MCF 10A (cell line): ENCODE measurements at regions not wholly inside any gene's neighbourhood (a gene's known extent, or its start where the extent isn't known, plus 50 kb on each side); places are given as distances from the start of the nearest gene placed in this dataset.

ENCODE experiments used
- BruUV-seq: library from RNA; stranded (reverse); fragments of 400-500 nt; replicated peaks from 2 replicates; lab custom pipeline; 2021; lab: Mats Ljungman, UMichigan
- CTCF ChIA-PET: fragments of 300-600 bp; sonication (Branson Sonifier 250); formaldehyde crosslinking; extraction: SDS; loops from one replicate; lab custom pipeline; 2021; ENCODE audit warnings: antibody characterized with exemption, inconsistent platforms; lab: Yijun Ruan, JAX
- POLR2A ChIA-PET: fragments of 300-600, 350-650 bp; sonication (Branson Sonifier 250); formaldehyde crosslinking; extraction: SDS; loops from one replicate; lab custom pipeline; 2020; ENCODE audit warnings: antibody characterized with exemption, inconsistent platforms; lab: Yijun Ruan, JAX
- DNase-seq: peaks from one replicate; pipeline ENCODE4 v3.0.0-alpha.2; 2018; ENCODE audit not compliant: unreplicated experiment
- H3K27ac Mint-ChIP-seq: one replicate; pipeline ENCODE4 v1.8.0; 2022; ENCODE audit warnings: mild to moderate bottlenecking, low read depth, mixed read lengths; ENCODE audit not compliant: unreplicated experiment
- H3K27me3 Mint-ChIP-seq: one replicate; pipeline ENCODE4 v1.8.0; 2022; ENCODE audit warnings: mixed read lengths; ENCODE audit not compliant: insufficient read depth, unreplicated experiment
- H3K36me3 Mint-ChIP-seq: one replicate; pipeline ENCODE4 v1.8.0; 2022; ENCODE audit warnings: mild to moderate bottlenecking, moderate library complexity, mixed read lengths; ENCODE audit not compliant: insufficient read depth, unreplicated experiment
- H3K4me1 Mint-ChIP-seq: one replicate; pipeline ENCODE4 v1.8.0; 2022; ENCODE audit warnings: mixed read lengths; ENCODE audit not compliant: insufficient read depth, unreplicated experiment
- H3K4me3 Mint-ChIP-seq: one replicate; pipeline ENCODE4 v1.8.0; 2022; ENCODE audit warnings: mild to moderate bottlenecking, moderate library complexity, mixed read lengths; ENCODE audit not compliant: unreplicated experiment
- H3K9me3 Mint-ChIP-seq: one replicate; pipeline ENCODE4 v1.8.0; 2022; ENCODE audit warnings: mixed read lengths; ENCODE audit not compliant: unreplicated experiment
- intact Hi-C: fragments of 100-400 bp; cut with micrococcal nuclease; formaldehyde crosslinking; loops from 2 replicates; pipeline ENCODE4 v1.14.1; 2022
- TF ChIP-seq, protein P1 (sequence below): fragments of 200-600 bp; IDR thresholded peaks from one replicate; pipeline ENCODE4 v1.8.0; 2022; ENCODE audit warnings: antibody characterized with exemption, mild to moderate bottlenecking; ENCODE audit not compliant: unreplicated experiment

- no peaks in the 10 kb centered on the region for H3K36me3 Mint-ChIP-seq
Observed at GRCh38 chr14:40758076-40758475, 848.6 kb upstream of the LRFN5 start.

GRCh38 chr14:40757376-40757950 is 849.2 kb upstream of the LRFN5 start:
- peaks cover 3% of the 10 kb centered on the region for H3K27me3 Mint-ChIP-seq
- no TSS peak for BruUV-seq
- H3K4me1 Mint-ChIP-seq: no peaks in the 10 kb centered on the region
- POLR2A ChIA-PET: no interaction called here
- H3K9me3 Mint-ChIP-seq: peaks cover 8% of the 10 kb centered on the region
- DNase-seq: no peak
- CTCF ChIA-PET: no interaction called here
- intact Hi-C loops: no loop called here
- TF ChIP-seq, protein P1, sequence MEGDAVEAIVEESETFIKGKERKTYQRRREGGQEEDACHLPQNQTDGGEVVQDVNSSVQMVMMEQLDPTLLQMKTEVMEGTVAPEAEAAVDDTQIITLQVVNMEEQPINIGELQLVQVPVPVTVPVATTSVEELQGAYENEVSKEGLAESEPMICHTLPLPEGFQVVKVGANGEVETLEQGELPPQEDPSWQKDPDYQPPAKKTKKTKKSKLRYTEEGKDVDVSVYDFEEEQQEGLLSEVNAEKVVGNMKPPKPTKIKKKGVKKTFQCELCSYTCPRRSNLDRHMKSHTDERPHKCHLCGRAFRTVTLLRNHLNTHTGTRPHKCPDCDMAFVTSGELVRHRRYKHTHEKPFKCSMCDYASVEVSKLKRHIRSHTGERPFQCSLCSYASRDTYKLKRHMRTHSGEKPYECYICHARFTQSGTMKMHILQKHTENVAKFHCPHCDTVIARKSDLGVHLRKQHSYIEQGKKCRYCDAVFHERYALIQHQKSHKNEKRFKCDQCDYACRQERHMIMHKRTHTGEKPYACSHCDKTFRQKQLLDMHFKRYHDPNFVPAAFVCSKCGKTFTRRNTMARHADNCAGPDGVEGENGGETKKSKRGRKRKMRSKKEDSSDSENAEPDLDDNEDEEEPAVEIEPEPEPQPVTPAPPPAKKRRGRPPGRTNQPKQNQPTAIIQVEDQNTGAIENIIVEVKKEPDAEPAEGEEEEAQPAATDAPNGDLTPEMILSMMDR: no peak
- H3K4me3 Mint-ChIP-seq: no peak overlapping the region
- no peak overlapping the region for H3K27ac Mint-ChIP-seq
- H3K36me3 Mint-ChIP-seq: no peaks in the 10 kb centered on the region

More at GRCh38 chr14:40758076-40758475, 848.6 kb upstream of the LRFN5 start:
- BruUV-seq: no TSS peak
- Mint-ChIP-seq H3K27me3 (peaks cover 10% of the 10 kb centered on the region), H3K27ac (no peak overlapping the region), H3K4me1 (no peaks in the 10 kb centered on the region), H3K9me3 (peaks cover 8% of the 10 kb centered on the region), H3K4me3 (no peak overlapping the region)
- DNase-seq: no peak
- CTCF ChIA-PET: no interaction called here
- intact Hi-C loops: no loop called here
- TF ChIP-seq, protein P1: no peak
- POLR2A ChIA-PET: interaction anchor here (0.5 kb wide), 1 partner anchor 98 kb away, joined by 3 read pairs; no protein-coding TSS in a partner anchor

GRCh38 chr14:40733206-40733605 is 873.5 kb upstream of the LRFN5 start:
- Mint-ChIP-seq H3K36me3 (no peaks in the 10 kb centered on the region), H3K4me1 (no peaks in the 10 kb centered on the region), H3K9me3 (peaks cover 8% of the 10 kb centered on the region), H3K27me3 (no peaks in the 10 kb centered on the region), H3K27ac (no peak overlapping the region), H3K4me3 (no peak overlapping the region)
- BruUV-seq: no TSS peak
- CTCF ChIA-PET: interaction anchor here (0.6 kb wide), 1 partner anchor 93 kb away, joined by 4 read pairs; no protein-coding TSS in a partner anchor
- POLR2A ChIA-PET: no interaction called here
- no peak for DNase-seq
- TF ChIP-seq, protein P1: no peak
- intact Hi-C loops: no loop called here

DNA sequence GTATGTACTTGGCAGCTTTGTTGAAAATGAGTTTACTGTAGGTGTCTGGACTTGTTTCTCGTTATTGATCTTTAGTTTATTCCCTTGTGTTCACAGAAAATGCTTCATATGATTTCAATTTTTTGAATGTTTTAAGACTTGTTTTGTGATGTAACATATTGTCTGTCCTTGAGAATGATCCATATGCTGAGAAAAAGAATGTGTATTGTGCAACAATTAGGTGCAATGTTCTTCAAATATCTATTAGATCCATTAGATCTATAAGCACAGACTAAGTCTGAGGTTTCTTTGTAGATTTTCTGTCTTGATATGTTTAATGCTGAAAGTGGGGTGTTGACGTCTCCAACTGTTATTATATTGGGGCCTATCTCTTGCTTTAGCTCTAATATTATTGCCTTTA is 879.6 kb upstream of the LRFN5 start:
- H3K9me3 Mint-ChIP-seq: peaks cover 19% of the 10 kb centered on the region
- intact Hi-C loops: no loop called here
- no peaks in the 10 kb centered on the region for H3K36me3 Mint-ChIP-seq
- no peak for DNase-seq
- no peak overlapping the region for H3K4me3 Mint-ChIP-seq
- H3K4me1 Mint-ChIP-seq: no peaks in the 10 kb centered on the region
- BruUV-seq: no TSS peak
- H3K27me3 Mint-ChIP-seq: no peaks in the 10 kb centered on the region
- ChIA-PET CTCF (interaction anchor here (0.6 to 0.7 kb wide), 2 partner anchors 195 to 203 kb away, joined by 3 read pairs; no protein-coding TSS in a partner anchor), POLR2A (no interaction called here)
- no peak overlapping the region for H3K27ac Mint-ChIP-seq
- TF ChIP-seq, protein P1: no peak
